ENCODE measurements at regions not wholly inside any gene's neighbourhood (a gene's known extent, or its start where the extent isn't known, plus 50 kb on each side); places are given as distances from the start of the nearest gene placed in this dataset.

DNA sequence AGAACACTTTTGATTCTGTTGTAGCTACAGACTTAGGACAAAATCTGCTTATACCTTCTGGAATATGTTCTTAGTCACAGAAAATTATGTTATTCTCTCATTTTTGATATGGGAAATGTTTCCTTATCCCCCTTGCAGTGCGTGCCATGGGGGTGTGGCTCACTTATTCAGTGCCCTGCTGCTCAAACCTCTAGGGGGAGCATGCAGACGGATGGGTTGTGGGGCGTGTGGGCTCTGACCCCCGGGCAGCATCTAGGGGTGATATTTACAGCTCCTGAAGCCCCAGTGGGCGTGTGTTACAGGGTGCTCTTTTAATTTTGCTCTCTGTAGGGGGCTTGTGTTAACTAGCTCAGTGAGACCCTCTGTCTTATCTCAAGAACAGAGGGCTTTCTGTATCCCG, 61.3 kb upstream of the FERMT1 start:
- no peak for DNase-seq

DNA sequence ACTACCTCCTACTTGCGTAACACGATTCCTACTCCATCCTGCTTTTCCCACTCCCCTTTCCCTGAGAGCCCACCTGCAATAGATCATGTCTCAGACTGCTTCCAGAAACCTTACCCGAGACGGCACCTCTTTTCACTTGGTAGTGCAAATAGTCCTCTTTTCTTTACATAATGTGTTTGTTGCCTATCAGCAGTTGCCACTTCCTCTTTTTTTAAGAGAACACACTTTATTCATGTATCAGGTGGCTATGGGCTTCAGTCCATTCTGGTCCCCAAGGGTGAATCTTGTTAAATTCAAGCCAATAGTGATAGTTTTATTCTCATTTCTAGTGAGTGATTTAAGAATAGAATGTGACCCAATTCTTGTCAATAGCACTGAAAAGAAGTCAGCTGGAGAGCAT, 57.7 kb upstream of the FERMT1 start:
- no peak for DNase-seq

DNA sequence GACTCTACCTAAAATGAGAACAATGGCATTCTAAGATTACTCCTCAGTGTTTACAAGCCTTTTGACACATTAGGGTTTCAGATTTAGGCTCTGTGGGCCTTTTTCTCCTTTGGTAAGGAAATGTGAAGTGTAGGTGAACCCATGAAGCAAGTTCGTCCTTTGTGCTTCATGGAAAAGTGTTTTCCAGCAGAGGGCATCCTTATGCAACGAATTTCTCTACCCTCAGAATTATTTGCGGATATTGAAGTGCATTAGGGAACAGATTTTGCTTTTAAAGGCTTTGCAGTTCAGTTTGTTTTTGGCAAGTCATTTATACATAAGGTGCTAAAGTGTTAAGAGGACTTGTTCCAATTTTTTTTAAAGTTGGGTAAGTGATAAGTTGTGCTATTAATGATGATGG, 55.7 kb upstream of the FERMT1 start:
- no peak for DNase-seq

- DNase-seq = no peak
Measured at GRCh38 chr20:6173481-6173880, 50.7 kb upstream of the FERMT1 start.

Measured in left hindlimb (tissue), 1 donor.